Suprapubic skin (tissue), 4 donors: ENCODE measurements at regions not wholly inside any gene's neighbourhood (a gene's known extent, or its start where the extent isn't known, plus 50 kb on each side); places are given as distances from the start of the nearest gene placed in this dataset.

Source experiments
- DNase-seq, 2 donors: peaks; one replicate each; pipeline ENCODE4 v3.0.0-alpha.2; 2019; ENCODE audit warnings: low spot score in 2 of 2
- H3K27ac ChIP-seq: fragments of 200-600 bp; sonication (generic); one replicate; pipeline ENCODE4 v1.5.1; 2019
- H3K27me3 ChIP-seq: fragments of 200-600 bp; sonication (generic); one replicate; pipeline ENCODE4 v1.5.1; 2019
- H3K36me3 ChIP-seq: fragments of 200-600 bp; sonication (generic); one replicate; pipeline ENCODE4 v1.5.1; 2019
- H3K4me1 ChIP-seq: fragments of 200-600 bp; sonication (generic); one replicate; pipeline ENCODE4 v1.5.1; 2019
- H3K4me3 ChIP-seq: fragments of 200-600 bp; sonication (generic); one replicate; pipeline ENCODE4 v1.5.1; 2019; ENCODE audit warnings: mild to moderate bottlenecking
- H3K9me3 ChIP-seq: fragments of 200-600 bp; sonication (generic); one replicate; pipeline ENCODE4 v1.5.1; 2019
- EP300 ChIP-seq: sonication (generic); formaldehyde crosslinking; IDR thresholded peaks from one replicate; pipeline ENCODE4 v1.6.1; 2017; ENCODE audit warnings: antibody characterized with exemption
- POLR2A ChIP-seq, 2 donors: fragments of 450-650 bp; IDR thresholded peaks; one replicate each; pipeline ENCODE4 v1.6.1; 2017; ENCODE audit warnings: antibody characterized with exemption in 2 of 2, mild to moderate bottlenecking in 2 of 2, moderate library complexity in 2 of 2
- POLR2AphosphoS5 ChIP-seq, 3 donors: sonication (generic); formaldehyde crosslinking; IDR thresholded peaks; one replicate each; pipeline ENCODE4 v1.6.1; 2017; ENCODE audit warnings: antibody characterized with exemption in 3 of 3
- WGBS: methylation state at CpG from one replicate; pipeline ENCODE4 v1.1.5; 2018; 5-methylcytosine and 5-hydroxymethylcytosine counted together
- TF ChIP-seq, protein P1 (sequence below), 2 donors: fragments of 200-600 bp in 1 of 2; fragments of 450-650 bp in 1 of 2; sonication (generic) in 1 of 2; IDR thresholded peaks; one replicate each; pipeline ENCODE4 v1.5.1; 2016 to 2019; ENCODE audit warnings: antibody characterized with exemption in 2 of 2, mild to moderate bottlenecking in 1 of 2, moderate library complexity in 1 of 2

DNA sequence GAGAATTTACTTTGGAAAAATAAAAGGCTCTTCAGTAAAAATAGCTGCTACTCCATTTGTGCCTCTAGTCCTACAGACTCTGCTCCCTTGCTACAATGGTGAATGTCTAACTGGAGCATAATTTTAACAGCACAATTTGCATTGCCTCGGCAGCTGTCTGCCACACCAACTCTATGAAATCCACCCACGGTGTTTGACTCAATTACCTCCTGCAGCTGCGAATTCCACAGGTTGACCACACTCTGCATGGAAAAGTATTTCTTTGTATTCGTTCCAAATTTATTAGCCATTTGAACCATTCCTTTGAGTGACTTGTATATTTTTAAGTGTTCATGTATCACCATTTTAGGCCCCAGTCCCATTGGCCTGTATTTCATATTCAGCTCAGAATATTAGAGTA lies 182.1 kb upstream of the CCDC68 start:
- no peaks in the 10 kb centered on the region for H3K36me3 ChIP-seq
- TF ChIP-seq POLR2A (IDR thresholded peaks at IDR 0.05) (no peak), EP300 (no peak), POLR2AphosphoS5 (IDR thresholded peaks at IDR 0.05) (no peak)
- TF ChIP-seq, protein P1, sequence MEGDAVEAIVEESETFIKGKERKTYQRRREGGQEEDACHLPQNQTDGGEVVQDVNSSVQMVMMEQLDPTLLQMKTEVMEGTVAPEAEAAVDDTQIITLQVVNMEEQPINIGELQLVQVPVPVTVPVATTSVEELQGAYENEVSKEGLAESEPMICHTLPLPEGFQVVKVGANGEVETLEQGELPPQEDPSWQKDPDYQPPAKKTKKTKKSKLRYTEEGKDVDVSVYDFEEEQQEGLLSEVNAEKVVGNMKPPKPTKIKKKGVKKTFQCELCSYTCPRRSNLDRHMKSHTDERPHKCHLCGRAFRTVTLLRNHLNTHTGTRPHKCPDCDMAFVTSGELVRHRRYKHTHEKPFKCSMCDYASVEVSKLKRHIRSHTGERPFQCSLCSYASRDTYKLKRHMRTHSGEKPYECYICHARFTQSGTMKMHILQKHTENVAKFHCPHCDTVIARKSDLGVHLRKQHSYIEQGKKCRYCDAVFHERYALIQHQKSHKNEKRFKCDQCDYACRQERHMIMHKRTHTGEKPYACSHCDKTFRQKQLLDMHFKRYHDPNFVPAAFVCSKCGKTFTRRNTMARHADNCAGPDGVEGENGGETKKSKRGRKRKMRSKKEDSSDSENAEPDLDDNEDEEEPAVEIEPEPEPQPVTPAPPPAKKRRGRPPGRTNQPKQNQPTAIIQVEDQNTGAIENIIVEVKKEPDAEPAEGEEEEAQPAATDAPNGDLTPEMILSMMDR (IDR thresholded peaks at IDR 0.05): no peak
- no peak overlapping the region for H3K4me3 ChIP-seq
- 81% methylated on average over 4 of the region's 4 CpGs for WGBS
- no peak overlapping the region for H3K27ac ChIP-seq
- no peaks in the 10 kb centered on the region for H3K4me1 ChIP-seq
- DNase-seq: no peak
- H3K9me3 ChIP-seq: no peaks in the 10 kb centered on the region
- H3K27me3 ChIP-seq: no peaks in the 10 kb centered on the region

DNA sequence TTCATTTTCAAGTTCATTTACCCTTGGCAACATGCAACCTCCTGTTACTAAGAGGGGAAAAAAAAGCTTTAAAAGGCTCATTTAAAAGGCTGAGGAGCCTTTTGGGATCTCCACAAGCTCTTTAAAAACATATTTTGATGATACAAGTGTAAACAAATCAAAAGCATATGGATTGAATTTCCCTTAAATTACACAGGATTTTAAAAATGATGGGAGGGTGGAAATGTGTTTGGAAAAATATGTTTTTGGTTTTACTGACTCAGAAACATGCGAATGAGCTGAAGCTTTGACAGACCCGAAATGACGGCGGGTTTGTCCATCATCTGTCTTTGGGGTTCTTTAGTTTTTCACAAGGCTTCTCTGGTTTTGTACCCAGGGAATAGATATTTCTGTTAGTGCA lies 180.6 kb upstream of the CCDC68 start:
- TF ChIP-seq POLR2A (IDR thresholded peaks at IDR 0.05): no peak
- TF ChIP-seq, protein P1 (IDR thresholded peaks at IDR 0.05): no peak
- TF ChIP-seq EP300: no peak
- TF ChIP-seq POLR2AphosphoS5 (IDR thresholded peaks at IDR 0.05): no peak
- Histone ChIP-seq H3K36me3 (no peaks in the 10 kb centered on the region), H3K27me3 (no peaks in the 10 kb centered on the region), H3K9me3 (no peaks in the 10 kb centered on the region), H3K4me3 (no peak overlapping the region), H3K27ac (no peak overlapping the region), H3K4me1 (no peaks in the 10 kb centered on the region)
- DNase-seq: no peak
- 73% methylated on average over 4 of the region's 4 CpGs for WGBS

DNA sequence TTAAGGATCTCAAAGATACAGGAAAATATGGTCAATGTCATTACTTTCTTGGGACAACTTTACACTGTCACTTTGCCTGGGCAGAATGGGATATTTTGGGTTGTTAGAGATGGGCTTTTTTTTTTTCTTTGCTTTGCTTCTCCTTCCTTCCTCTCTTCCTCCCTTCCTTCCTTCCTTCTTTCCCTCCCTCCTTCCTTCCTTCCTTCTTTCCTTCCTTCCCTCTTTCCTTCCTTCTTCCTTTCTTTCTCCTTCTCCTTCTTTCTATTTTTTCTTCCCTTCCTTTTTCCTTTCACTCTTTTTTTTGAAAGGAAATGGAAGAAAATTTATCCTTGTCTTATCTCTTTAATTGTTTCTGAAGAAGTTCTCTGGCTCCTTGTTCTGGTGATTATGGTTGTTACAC lies 180.0 kb upstream of the CCDC68 start:
- Histone ChIP-seq H3K4me3 (no peak overlapping the region), H3K27ac (no peak overlapping the region), H3K9me3 (no peaks in the 10 kb centered on the region), H3K36me3 (no peaks in the 10 kb centered on the region), H3K27me3 (no peaks in the 10 kb centered on the region), H3K4me1 (no peaks in the 10 kb centered on the region)
- DNase-seq: no peak
- no peak for TF ChIP-seq POLR2AphosphoS5 (IDR thresholded peaks at IDR 0.05)
- no peak for TF ChIP-seq EP300
- TF ChIP-seq, protein P1 (IDR thresholded peaks at IDR 0.05): no peak
- TF ChIP-seq POLR2A (IDR thresholded peaks at IDR 0.05): no peak

DNA sequence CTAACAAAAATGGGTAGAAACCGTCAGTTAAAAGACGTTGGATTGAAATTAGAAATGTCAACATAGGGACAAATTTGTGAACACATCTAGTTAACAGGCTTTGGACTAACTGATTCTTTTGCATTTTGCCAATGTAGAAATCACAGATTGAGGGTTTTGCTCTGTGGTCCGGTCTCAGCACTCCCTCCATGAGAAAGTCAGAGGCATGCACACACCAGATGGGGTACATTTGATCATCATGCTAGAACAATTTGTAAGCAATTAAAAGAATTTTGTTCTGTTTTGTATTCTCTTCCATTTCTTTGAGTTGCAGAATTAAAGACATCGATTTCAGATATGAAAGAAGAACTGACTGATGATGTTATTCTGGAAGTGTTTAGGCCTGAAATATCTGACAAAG lies 179.1 kb upstream of the CCDC68 start:
- Histone ChIP-seq H3K4me3 (no peak overlapping the region), H3K27ac (no peak overlapping the region), H3K27me3 (no peaks in the 10 kb centered on the region), H3K9me3 (no peaks in the 10 kb centered on the region), H3K4me1 (no peaks in the 10 kb centered on the region), H3K36me3 (no peaks in the 10 kb centered on the region)
- 79% methylated on average over 4 of the region's 4 CpGs for WGBS
- no peak for TF ChIP-seq EP300
- no peak for DNase-seq

DNA sequence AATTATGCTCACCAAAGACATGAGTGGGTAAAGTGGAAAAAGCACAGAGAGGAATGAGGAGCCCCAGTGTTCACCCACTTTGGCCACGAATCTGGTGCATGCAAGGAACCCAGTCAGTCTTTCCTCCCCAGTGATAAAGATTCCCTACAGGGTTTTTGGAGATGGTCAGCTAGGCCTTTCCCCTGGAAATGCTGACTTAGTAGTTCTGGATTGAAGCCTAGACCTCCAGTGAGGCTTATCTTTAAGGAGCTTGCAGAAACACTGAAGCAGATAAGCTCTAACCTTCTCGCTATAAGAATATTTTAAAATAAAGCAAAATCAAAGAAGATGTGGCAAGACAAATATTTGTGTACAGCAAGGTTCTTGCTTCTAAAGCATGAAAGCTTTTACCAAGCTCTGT lies 178.3 kb upstream of the CCDC68 start:
- DNase-seq: no peak
- H3K36me3 ChIP-seq: no peaks in the 10 kb centered on the region
- WGBS: 89% methylated on average over 2 of the region's 2 CpGs
- TF ChIP-seq, protein P1 (IDR thresholded peaks at IDR 0.05): no peak
- TF ChIP-seq EP300: no peak
- TF ChIP-seq POLR2A (IDR thresholded peaks at IDR 0.05): no peak
- TF ChIP-seq POLR2AphosphoS5 (IDR thresholded peaks at IDR 0.05): no peak
- no peaks in the 10 kb centered on the region for H3K9me3 ChIP-seq
- no peaks in the 10 kb centered on the region for H3K27me3 ChIP-seq
- H3K4me3 ChIP-seq: no peak overlapping the region
- H3K4me1 ChIP-seq: no peaks in the 10 kb centered on the region
- no peak overlapping the region for H3K27ac ChIP-seq

DNA sequence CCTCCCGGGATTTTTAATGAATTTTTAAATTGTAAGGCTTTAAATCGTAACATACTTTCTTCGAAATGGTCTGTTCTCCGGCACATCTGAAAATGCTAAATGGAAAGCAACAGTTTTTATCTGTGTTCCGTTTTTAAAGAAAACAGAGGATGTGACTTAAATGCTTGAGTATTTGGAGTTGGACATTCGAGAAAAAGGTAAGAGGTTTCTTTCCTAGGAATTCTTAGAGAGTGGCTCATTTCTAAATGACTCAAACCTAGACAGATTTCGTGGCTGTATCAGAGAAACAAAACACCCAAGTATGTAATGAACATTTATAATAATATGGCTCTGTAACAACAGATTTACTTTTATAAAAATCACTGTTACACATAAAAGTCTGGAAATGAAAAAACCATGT lies 177.6 kb upstream of the CCDC68 start:
- no peak overlapping the region for H3K27ac ChIP-seq
- DNase-seq: no peak
- H3K36me3 ChIP-seq: no peaks in the 10 kb centered on the region
- no peaks in the 10 kb centered on the region for H3K27me3 ChIP-seq
- TF ChIP-seq POLR2AphosphoS5 (IDR thresholded peaks at IDR 0.05) (no peak), EP300 (no peak), POLR2A (IDR thresholded peaks at IDR 0.05) (no peak)
- TF ChIP-seq, protein P1 (IDR thresholded peaks at IDR 0.05): no peak
- no peak overlapping the region for H3K4me3 ChIP-seq
- no peaks in the 10 kb centered on the region for H3K4me1 ChIP-seq
- 83% methylated on average over 7 of the region's 7 CpGs for WGBS
- no peaks in the 10 kb centered on the region for H3K9me3 ChIP-seq
